ENCODE measurements at regions not wholly inside any gene's neighbourhood (a gene's known extent, or its start where the extent isn't known, plus 50 kb on each side); places are given as distances from the start of the nearest gene placed in this dataset.

GRCh38 chr1:221880182-221880581 is 138.3 kb upstream of the DUSP10 start (continued):
- TF ChIP-seq, protein P1, sequence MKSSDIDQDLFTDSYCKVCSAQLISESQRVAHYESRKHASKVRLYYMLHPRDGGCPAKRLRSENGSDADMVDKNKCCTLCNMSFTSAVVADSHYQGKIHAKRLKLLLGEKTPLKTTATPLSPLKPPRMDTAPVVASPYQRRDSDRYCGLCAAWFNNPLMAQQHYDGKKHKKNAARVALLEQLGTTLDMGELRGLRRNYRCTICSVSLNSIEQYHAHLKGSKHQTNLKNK (CRISPR knock-in tag; IDR thresholded peaks at IDR 0.05): no peak

DNA sequence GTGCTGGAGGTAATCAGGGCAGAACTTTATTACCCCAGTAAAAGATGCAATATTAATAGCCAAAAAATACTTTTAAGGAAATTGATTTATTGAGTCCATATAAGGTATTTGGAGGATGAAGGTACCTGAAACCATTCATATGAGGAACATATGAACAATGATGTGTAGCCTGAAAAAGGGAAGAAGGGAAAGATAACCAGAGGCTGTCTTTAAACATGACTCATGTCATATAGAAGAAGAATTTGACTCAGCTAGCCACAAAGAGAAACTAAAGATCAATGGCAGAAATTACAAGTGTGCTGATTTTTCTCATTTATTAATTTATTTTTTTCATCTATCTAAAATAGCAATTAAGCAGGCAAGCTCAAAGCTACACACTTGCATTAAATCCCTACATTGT is 136.2 kb upstream of the DUSP10 start:
- no peak for TF ChIP-seq ZNF138 (CRISPR knock-in tag; conservative IDR thresholded peaks at IDR 0.05)
- TF ChIP-seq CREM (CRISPR knock-in tag; IDR thresholded peaks at IDR 0.05): no peak
- no peak for TF ChIP-seq CDX4 (CRISPR knock-in tag; IDR thresholded peaks at IDR 0.05; ENCODE audit: borderline replicate concordance)
- no peak for TF ChIP-seq NFATC4 (CRISPR knock-in tag; IDR thresholded peaks at IDR 0.05)
- TF ChIP-seq GTF2I (CRISPR knock-in tag; conservative IDR thresholded peaks at IDR 0.05): no peak
- H3K27ac Mint-ChIP-seq: no peak overlapping the region
- ChIA-PET POLR2A (no interaction called here), CTCF (no interaction called here)
- DNase-seq (ENCODE audit: low spot score): no peak
- H3K27me3 Mint-ChIP-seq (ENCODE audit: low read depth): no peaks in the 10 kb centered on the region; the same call in 1 of the 2 replicates
- H3K4me3 Mint-ChIP-seq: no peak overlapping the region
- H3K4me1 Mint-ChIP-seq: peaks cover 15% of the 10 kb centered on the region
- H3K9me3 Mint-ChIP-seq: no peaks in the 10 kb centered on the region; the same call in 1 of the 2 replicates
- H3K36me3 Mint-ChIP-seq: no peaks in the 10 kb centered on the region
- ATAC-seq: no peak

GRCh38 chr1:221877311-221877710 is 135.4 kb upstream of the DUSP10 start:
- ATAC-seq: no peak
- DNase-seq (ENCODE audit: low spot score): no peak
- no peak overlapping the region for H3K4me3 Mint-ChIP-seq
- no peaks in the 10 kb centered on the region for H3K36me3 Mint-ChIP-seq
- POLR2A ChIA-PET: no interaction called here
- CTCF ChIA-PET: no interaction called here
- no peaks in the 10 kb centered on the region; the same call in 1 of the 2 replicates for H3K27me3 Mint-ChIP-seq (ENCODE audit: low read depth)
- no peak for TF ChIP-seq RELA (CRISPR knock-in tag; IDR thresholded peaks at IDR 0.05; ENCODE audit: borderline replicate concordance)
- no peak for TF ChIP-seq ZNF138 (CRISPR knock-in tag; conservative IDR thresholded peaks at IDR 0.05)
- TF ChIP-seq MYBL2 (CRISPR knock-in tag; IDR thresholded peaks at IDR 0.05): no peak
- no peak for TF ChIP-seq PRDM15 (CRISPR knock-in tag; IDR thresholded peaks at IDR 0.05)
- no peak for TF ChIP-seq ESRRA (CRISPR knock-in tag; IDR thresholded peaks at IDR 0.05; ENCODE audit: borderline replicate concordance)
- no peak for TF ChIP-seq HMGA2 (CRISPR knock-in tag; IDR thresholded peaks at IDR 0.05)
- TF ChIP-seq ATF6 (CRISPR knock-in tag; IDR thresholded peaks at IDR 0.05): no peak
- TF ChIP-seq, protein P2, sequence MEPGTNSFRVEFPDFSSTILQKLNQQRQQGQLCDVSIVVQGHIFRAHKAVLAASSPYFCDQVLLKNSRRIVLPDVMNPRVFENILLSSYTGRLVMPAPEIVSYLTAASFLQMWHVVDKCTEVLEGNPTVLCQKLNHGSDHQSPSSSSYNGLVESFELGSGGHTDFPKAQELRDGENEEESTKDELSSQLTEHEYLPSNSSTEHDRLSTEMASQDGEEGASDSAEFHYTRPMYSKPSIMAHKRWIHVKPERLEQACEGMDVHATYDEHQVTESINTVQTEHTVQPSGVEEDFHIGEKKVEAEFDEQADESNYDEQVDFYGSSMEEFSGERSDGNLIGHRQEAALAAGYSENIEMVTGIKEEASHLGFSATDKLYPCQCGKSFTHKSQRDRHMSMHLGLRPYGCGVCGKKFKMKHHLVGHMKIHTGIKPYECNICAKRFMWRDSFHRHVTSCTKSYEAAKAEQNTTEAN (CRISPR knock-in tag; IDR thresholded peaks at IDR 0.05): no peak
- no peak for TF ChIP-seq ZNF396 (CRISPR knock-in tag; IDR thresholded peaks at IDR 0.05; ENCODE audit: borderline replicate concordance)
- TF ChIP-seq JUN (CRISPR knock-in tag; IDR thresholded peaks at IDR 0.05): no peak
- H3K4me1 Mint-ChIP-seq: peaks cover 15% of the 10 kb centered on the region
- H3K9me3 Mint-ChIP-seq: no peaks in the 10 kb centered on the region; the same call in 1 of the 2 replicates
- H3K27ac Mint-ChIP-seq: no peak overlapping the region

Data from WTC11 (cell line).